Osteocyte (in vitro differentiated cells): ENCODE measurements at regions not wholly inside any gene's neighbourhood (a gene's known extent, or its start where the extent isn't known, plus 50 kb on each side); places are given as distances from the start of the nearest gene placed in this dataset.

ENCODE experiments used
- DNase-seq: peaks from one replicate; pipeline ENCODE4 v3.0.0; 2021; ENCODE audit warnings: mixed read lengths; ENCODE audit not compliant: unreplicated experiment; ENCODE audit errors: extremely low spot score
- H3K27ac Mint-ChIP-seq: one replicate; pipeline ENCODE4 v1.8.0; 2021; ENCODE audit warnings: mild to moderate bottlenecking, mixed read lengths; ENCODE audit not compliant: unreplicated experiment
- H3K27me3 Mint-ChIP-seq: one replicate; pipeline ENCODE4 v1.8.0; 2021; ENCODE audit warnings: mixed read lengths; ENCODE audit not compliant: unreplicated experiment
- H3K36me3 Mint-ChIP-seq: one replicate; pipeline ENCODE4 v1.8.0; 2021; ENCODE audit warnings: mixed read lengths; ENCODE audit not compliant: unreplicated experiment
- H3K4me1 Mint-ChIP-seq: one replicate; pipeline ENCODE4 v1.8.0; 2021; ENCODE audit warnings: mixed read lengths; ENCODE audit not compliant: unreplicated experiment
- H3K4me3 Mint-ChIP-seq: one replicate; pipeline ENCODE4 v1.8.0; 2021; ENCODE audit warnings: mild to moderate bottlenecking, moderate library complexity, mixed read lengths; ENCODE audit not compliant: unreplicated experiment
- H3K9me3 Mint-ChIP-seq: one replicate; pipeline ENCODE4 v1.8.0; 2021; ENCODE audit warnings: mixed read lengths; ENCODE audit not compliant: unreplicated experiment
- CTCF ChIP-seq: fragments of 200-600 bp; sonication (generic); IDR thresholded peaks from 2 replicates; pipeline ENCODE4 v1.5.0; 2021; ENCODE audit warnings: antibody characterized with exemption, mild to moderate bottlenecking, moderate library complexity

- no peaks in the 10 kb centered on the region for H3K36me3 Mint-ChIP-seq
- H3K9me3 Mint-ChIP-seq: no peaks in the 10 kb centered on the region
- no peaks in the 10 kb centered on the region for H3K4me1 Mint-ChIP-seq
- DNase-seq: no peak
- no peak for TF ChIP-seq CTCF
- no peak overlapping the region for H3K27ac Mint-ChIP-seq
- H3K27me3 Mint-ChIP-seq: no peaks in the 10 kb centered on the region
- H3K4me3 Mint-ChIP-seq: no peak overlapping the region
These were observed 327.7 kb upstream of the ZNF804A start for GRCh38 chr2:184270660-184271059.

GRCh38 chr2:184272056-184272455, 326.3 kb upstream of the ZNF804A start:
- Mint-ChIP-seq H3K9me3 (no peaks in the 10 kb centered on the region), H3K27me3 (no peaks in the 10 kb centered on the region), H3K4me3 (no peak overlapping the region), H3K36me3 (no peaks in the 10 kb centered on the region), H3K27ac (no peak overlapping the region), H3K4me1 (no peaks in the 10 kb centered on the region)
- no peak for TF ChIP-seq CTCF
- no peak for DNase-seq

- peaks cover 27% of the 10 kb centered on the region for H3K27me3 Mint-ChIP-seq
- no peak for DNase-seq
- H3K27ac Mint-ChIP-seq: no peak overlapping the region
- no peak for TF ChIP-seq CTCF
- no peak overlapping the region for H3K4me3 Mint-ChIP-seq
- H3K9me3 Mint-ChIP-seq: no peaks in the 10 kb centered on the region
- H3K36me3 Mint-ChIP-seq: no peaks in the 10 kb centered on the region
- no peaks in the 10 kb centered on the region for H3K4me1 Mint-ChIP-seq
These were observed 303.5 kb upstream of the ZNF804A start for GRCh38 chr2:184294831-184295230.

- H3K27ac Mint-ChIP-seq: no peak overlapping the region
These were observed 301.2 kb upstream of the ZNF804A start for GRCh38 chr2:184297085-184297484.

DNA sequence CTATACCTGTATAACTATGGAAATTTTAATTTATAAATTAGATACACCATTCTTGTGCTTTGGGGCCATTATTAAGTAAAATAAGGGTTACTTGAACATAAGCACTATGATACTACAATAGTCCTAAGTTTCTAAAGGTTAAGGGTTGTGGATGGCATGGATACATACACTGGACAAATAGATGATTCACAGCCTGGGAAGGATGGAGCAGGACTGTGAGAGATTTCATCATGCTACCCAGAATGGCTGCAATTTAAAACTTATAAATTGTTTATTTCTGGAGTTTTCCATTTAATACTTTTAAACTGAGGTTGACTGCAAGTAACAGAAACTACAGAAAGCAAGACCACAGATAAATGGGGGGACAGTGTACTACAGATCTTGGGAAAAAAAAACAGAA, 295.8 kb upstream of the ZNF804A start:
- no peak for TF ChIP-seq CTCF
- Mint-ChIP-seq H3K36me3 (no peaks in the 10 kb centered on the region), H3K4me1 (no peaks in the 10 kb centered on the region), H3K4me3 (no peak overlapping the region), H3K9me3 (no peaks in the 10 kb centered on the region), H3K27ac (no peak overlapping the region), H3K27me3 (peaks cover 19% of the 10 kb centered on the region)
- DNase-seq: no peak

More at GRCh38 chr2:184297085-184297484, 301.2 kb upstream of the ZNF804A start:
- DNase-seq: no peak
- no peaks in the 10 kb centered on the region for H3K9me3 Mint-ChIP-seq
- H3K27me3 Mint-ChIP-seq: peaks cover 28% of the 10 kb centered on the region
- no peaks in the 10 kb centered on the region for H3K36me3 Mint-ChIP-seq
- no peak overlapping the region for H3K4me3 Mint-ChIP-seq
- TF ChIP-seq CTCF: no peak
- H3K4me1 Mint-ChIP-seq: no peaks in the 10 kb centered on the region
